LNCAP (cell line): ENCODE measurements at regions not wholly inside any gene's neighbourhood (a gene's known extent, or its start where the extent isn't known, plus 50 kb on each side); places are given as distances from the start of the nearest gene placed in this dataset.

Source experiments
- TF ChIP-seq, protein P1 (sequence below): fragments of 450-650 bp; IDR thresholded peaks from 2 replicates; pipeline ENCODE4 v1.5.1; 2017; ENCODE audit warnings: mild to moderate bottlenecking

DNA sequence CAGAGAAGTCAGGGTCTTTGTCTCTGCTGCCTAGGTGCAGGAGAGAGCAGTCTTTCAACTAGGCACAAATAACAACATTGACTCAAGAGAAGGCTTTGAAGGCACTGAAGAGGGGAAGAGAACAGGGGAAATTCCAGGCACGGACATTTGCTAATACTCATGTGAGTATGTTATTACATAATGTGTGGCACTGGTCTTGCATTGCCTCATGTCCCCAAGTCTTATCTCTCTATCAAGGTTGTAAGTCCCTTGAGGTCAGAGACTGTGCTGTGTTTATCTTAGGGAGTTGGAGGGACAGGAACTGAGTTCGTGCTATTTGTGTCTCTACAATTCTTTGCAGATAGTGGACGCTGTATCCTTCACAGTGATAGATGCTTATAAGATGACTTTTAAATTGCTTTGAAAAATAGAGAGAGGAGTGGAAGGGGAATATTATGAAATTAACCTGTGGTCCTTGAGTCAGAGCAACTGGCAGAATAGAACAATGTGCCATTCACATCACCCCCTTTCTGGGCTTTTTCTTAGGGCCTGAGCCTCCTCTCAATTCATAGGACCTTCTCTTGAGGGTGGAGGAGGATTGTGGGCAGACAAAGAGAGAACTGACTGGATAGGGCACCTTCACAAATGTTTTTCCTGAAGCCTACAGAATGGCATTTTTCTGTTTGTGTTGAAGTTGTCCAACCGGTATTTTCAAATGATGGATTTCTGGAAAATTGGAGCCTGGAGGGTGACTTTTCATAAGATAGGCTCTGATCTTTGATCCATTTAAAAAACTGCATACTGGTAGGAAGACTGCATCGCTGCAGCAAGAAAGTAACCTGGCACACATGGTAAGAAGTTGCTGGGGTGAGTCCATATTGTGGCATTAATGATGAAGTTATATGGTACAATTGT lies 96.6 kb upstream of the CXCR4 start:
- TF ChIP-seq, protein P1, sequence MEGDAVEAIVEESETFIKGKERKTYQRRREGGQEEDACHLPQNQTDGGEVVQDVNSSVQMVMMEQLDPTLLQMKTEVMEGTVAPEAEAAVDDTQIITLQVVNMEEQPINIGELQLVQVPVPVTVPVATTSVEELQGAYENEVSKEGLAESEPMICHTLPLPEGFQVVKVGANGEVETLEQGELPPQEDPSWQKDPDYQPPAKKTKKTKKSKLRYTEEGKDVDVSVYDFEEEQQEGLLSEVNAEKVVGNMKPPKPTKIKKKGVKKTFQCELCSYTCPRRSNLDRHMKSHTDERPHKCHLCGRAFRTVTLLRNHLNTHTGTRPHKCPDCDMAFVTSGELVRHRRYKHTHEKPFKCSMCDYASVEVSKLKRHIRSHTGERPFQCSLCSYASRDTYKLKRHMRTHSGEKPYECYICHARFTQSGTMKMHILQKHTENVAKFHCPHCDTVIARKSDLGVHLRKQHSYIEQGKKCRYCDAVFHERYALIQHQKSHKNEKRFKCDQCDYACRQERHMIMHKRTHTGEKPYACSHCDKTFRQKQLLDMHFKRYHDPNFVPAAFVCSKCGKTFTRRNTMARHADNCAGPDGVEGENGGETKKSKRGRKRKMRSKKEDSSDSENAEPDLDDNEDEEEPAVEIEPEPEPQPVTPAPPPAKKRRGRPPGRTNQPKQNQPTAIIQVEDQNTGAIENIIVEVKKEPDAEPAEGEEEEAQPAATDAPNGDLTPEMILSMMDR: no peak

DNA sequence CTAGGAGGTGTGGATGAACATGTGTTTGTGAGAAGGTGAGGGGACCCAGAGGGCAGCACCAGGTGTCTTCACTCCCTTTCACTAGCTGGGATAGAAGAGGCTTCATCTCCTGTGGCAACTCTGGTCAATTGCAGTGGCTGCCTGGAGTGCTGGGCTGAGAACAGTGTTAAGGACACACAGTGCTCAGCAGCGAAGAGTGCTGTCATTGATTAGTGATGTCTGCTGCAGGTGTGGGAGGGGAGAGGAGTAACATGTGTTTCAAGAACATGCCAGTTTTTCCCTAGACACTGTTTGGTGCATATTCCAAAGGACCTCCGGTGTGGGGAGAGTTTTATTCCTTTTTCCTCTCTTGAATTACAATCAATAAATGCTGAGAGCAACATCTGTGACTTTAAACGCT lies 95.9 kb upstream of the CXCR4 start:
- TF ChIP-seq, protein P1: no peak

DNA sequence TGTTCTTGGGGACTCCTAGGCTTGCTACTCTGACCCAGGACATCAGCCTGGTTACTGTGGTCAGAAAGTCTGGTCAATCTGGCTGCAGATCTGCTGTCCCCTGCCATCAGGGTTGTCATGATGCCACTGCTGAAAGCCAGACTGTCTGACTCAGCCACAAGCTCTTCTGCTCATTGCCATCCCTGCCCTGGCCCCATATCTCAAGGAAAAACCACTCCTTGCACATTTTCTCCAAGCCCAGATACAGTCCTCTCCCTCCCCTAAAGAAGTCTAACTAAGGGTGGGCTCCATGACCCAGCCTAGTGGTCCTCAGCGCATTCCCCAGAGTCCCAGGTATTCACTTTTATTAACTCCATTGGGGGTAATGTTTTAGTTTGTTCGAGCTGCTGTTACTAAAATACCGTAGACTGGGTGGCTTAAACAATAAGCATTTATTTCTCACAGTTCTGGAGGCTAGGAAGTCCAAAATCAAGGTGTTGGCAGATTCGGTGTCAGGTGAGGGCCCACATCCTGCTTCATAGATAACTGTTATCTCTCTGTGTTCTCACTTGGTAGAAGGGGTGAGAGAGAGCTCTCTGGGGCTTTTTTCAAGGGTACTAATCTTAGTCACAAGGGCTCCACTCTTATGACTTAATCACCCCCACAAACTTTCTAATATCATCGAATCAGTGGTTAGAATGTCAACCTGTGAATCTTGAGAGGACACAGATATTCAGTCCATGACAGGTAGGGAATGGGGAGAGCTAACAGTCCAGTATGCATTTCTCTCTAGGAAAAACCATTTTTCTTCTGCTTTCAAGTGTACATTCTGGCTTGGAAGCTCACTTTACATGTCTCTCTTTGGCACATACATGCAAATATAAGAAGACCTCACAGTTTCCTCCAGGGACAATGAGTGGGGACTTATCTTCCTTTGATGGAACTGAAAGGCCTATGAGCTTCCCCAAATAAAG lies 94.8 kb upstream of the CXCR4 start:
- TF ChIP-seq, protein P1: no peak

DNA sequence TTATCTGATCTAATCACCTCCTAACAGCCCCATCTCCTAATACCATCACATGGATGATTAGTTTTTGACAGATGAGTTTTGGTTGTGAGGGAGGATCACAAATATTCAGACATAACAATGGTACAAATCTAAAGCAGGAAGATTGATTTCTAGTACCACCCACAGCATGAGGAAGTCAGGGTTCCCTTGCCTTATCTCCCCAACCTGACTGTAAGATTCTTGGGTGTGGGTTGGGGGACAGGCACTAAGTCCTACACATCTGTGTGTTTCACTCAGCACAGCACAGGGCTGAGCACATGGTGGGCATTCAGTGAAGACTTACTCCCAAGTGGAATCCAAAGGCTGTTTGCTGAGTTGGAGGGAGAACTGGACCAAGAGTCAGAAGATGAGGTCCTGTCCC lies 93.8 kb upstream of the CXCR4 start:
- TF ChIP-seq, protein P1: no peak

DNA sequence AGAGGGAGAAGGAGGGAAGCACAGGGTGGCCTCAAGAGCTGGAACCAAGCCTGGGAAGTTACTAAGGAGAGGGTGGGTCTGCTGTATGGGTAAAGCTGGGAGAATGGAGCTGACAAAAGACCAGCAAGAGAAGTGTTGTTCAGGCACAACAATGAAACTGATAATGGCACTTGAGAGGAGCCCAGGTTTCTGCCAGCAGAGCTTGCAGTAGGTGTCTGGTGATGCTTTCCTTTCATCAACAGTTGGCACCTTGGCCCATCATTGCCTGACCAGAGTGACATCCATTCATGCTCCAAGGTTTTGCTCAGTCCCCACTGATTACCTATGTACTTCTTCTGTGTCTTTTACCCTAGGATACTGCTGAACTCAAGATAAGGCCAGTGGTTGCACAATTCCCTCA lies 92.9 kb upstream of the CXCR4 start:
- TF ChIP-seq, protein P1: no peak

DNA sequence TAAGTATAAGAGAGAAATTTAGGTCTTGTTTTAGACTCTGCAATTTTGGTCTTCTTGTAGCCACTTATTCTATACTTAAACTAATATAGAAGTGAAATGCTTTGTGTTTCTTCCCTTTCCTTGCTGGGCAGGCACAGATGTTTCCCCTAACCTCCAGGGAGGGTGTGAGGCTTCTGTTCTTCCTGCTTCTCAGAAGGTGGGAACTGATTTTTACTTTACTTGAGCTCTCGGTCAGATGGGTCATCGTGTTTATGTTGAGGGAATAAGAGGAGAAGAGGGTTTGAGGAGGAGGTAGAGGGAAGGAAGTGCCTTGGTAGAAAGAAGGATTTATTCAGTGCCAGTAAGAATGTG lies 92.5 kb upstream of the CXCR4 start:
- TF ChIP-seq, protein P1: no peak

DNA sequence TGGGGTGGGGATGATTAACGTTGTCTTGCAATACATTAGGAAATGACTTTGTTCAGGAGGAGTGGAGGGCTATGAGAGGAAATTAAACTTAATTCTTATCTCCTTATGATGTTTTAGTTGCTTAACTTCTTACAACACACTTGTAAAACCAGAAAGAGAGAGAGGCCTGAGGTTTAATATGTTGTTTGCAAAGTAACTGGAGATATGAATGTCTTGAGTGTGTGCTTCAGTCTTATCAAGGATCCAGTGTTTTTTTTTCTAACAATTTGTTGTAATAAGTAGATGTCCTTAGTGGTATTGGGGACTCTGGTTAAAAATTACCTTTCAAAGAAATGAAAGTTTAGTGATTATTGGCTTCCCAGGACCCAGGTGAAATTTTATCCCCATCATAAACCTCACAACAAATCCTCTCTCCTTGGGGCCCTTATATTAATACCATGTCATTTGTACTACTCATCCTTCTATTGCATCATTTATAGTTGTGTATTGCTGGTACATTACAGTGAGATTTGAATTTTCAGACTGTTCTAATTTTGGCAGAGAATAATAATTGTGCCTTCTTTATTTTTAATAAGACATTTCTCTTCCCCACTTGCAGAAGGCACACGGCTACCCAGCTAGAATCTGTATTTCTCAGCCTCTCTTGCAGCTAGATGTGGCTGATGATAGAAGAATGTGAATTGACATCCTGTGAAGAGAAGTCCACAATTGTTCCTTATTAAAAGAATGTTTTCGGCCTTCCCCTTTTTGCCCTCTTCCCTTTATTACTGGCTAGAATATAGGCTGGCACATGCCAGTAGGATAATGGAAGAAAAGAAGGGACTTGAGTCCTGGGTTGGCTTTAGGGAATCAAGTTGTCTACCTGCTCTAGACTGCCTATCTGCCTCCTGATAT lies 91.9 kb upstream of the CXCR4 start:
- TF ChIP-seq, protein P1: no peak
